Limb (tissue), 2 donors: ENCODE measurements at regions not wholly inside any gene's neighbourhood (a gene's known extent, or its start where the extent isn't known, plus 50 kb on each side); places are given as distances from the start of the nearest gene placed in this dataset.

Experiments used
- DNase-seq, 2 donors: peaks; one replicate each; pipeline ENCODE4 v3.0.0-alpha.2; 2016; ENCODE audit errors: extremely low spot score in 2 of 2

- no peak for DNase-seq
Measured at GRCh38 chr10:6342096-6342685, 139.5 kb downstream of the PFKFB3 start.

- DNase-seq, result peak; percentile 30 to 37
Measured at GRCh38 chr10:6343305-6344010, 140.7 kb downstream of the PFKFB3 start.

GRCh38 chr10:6345404-6345803, 142.7 kb downstream of the PFKFB3 start:
- DNase-seq, result no peak

GRCh38 chr10:6346631-6347030, 143.9 kb downstream of the PFKFB3 start:
- DNase-seq, result no peak

GRCh38 chr10:6347391-6347951, 144.7 kb downstream of the PFKFB3 start:
- DNase-seq, result no peak

GRCh38 chr10:6348096-6348874, 145.6 kb downstream of the PFKFB3 start:
- DNase-seq, result no peak

GRCh38 chr10:6349846-6350535, 147.3 kb downstream of the PFKFB3 start:
- DNase-seq, result no peak

- no peak for DNase-seq
Measured at GRCh38 chr10:6350609-6351008, 147.9 kb downstream of the PFKFB3 start.

- no peak for DNase-seq
Measured at GRCh38 chr10:6351495-6351894, 148.8 kb downstream of the PFKFB3 start.

GRCh38 chr10:6353526-6353925, 150.8 kb downstream of the PFKFB3 start:
- no peak for DNase-seq

- peak in 1 of 2 donors; percentile 9 for DNase-seq
Measured at GRCh38 chr10:6354168-6354772, 151.5 kb downstream of the PFKFB3 start.

GRCh38 chr10:6356280-6356793, 153.6 kb downstream of the PFKFB3 start:
- no peak for DNase-seq

GRCh38 chr10:6361869-6362268, 159.1 kb downstream of the PFKFB3 start:
- DNase-seq, result no peak

GRCh38 chr10:6362879-6363278, 160.1 kb downstream of the PFKFB3 start:
- no peak for DNase-seq

- no peak for DNase-seq
Measured at GRCh38 chr10:6363511-6363910, 160.8 kb downstream of the PFKFB3 start.

- no peak for DNase-seq
Measured at GRCh38 chr10:6364283-6364682, 161.6 kb downstream of the PFKFB3 start.

- DNase-seq, result no peak
Measured at GRCh38 chr10:6364893-6365292, 162.2 kb downstream of the PFKFB3 start.

GRCh38 chr10:6365384-6365783, 162.7 kb downstream of the PFKFB3 start:
- no peak for DNase-seq
